Globus pallidus (tissue), 1 donor: ENCODE measurements at regions not wholly inside any gene's neighbourhood (a gene's known extent, or its start where the extent isn't known, plus 50 kb on each side); places are given as distances from the start of the nearest gene placed in this dataset.
"Not testable (repeated sequence)": the region's sequence is repeated elsewhere in the genome, so short reads cannot be mapped to it uniquely, and the experiment has no call there.

Source experiments
- DNase-seq: peaks from one replicate; pipeline ENCODE4 v3.0.0-alpha.2; 2015; ENCODE audit warnings: low spot score

- DNase-seq = no peak
Observed at GRCh38 chr10:33506391-33506790, 171.9 kb upstream of the NRP1 start.

DNA sequence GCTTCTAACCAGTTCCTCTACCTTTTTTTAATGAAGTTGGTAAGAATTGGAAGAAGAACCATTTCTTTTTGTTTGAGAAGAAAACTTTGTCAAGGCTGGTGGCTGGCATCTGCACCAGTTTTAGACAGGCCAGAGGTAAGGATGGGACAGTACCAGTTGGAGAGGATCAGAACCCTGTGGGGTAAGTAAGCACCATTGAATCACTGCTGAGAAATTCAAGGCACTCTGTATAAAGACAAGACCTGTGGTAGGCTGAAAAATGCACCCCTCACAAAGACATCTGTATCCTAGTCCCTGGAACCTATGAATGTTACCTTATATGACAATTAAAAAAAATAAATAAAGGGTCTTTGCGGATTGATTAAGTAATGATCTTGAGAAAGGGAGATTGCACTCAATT is 166.7 kb upstream of the NRP1 start:
- DNase-seq = no peak

- DNase-seq = no peak
Observed at GRCh38 chr10:33498391-33498891, 164.0 kb upstream of the NRP1 start.

GRCh38 chr10:33497338-33497737 is 162.9 kb upstream of the NRP1 start:
- no peak for DNase-seq

DNA sequence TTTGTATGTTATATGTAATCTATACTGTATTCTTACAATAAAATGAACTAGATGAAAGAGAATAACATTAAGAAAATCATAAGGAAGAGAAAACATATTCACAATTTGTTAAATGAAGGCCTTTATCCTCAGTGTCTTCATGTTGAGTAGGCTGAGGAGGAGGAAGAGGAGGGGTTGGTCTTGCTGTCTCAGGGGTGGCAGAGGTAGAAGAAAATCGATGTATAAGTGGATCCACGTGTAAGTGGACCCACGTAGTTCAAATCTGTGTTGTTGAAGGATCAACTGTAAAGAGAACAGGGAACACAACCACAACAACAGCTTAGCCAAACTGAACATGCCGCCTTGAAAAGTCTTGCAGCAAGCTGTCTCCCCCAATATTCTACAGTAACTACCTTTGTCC is 161.6 kb upstream of the NRP1 start:
- no peak for DNase-seq

DNA sequence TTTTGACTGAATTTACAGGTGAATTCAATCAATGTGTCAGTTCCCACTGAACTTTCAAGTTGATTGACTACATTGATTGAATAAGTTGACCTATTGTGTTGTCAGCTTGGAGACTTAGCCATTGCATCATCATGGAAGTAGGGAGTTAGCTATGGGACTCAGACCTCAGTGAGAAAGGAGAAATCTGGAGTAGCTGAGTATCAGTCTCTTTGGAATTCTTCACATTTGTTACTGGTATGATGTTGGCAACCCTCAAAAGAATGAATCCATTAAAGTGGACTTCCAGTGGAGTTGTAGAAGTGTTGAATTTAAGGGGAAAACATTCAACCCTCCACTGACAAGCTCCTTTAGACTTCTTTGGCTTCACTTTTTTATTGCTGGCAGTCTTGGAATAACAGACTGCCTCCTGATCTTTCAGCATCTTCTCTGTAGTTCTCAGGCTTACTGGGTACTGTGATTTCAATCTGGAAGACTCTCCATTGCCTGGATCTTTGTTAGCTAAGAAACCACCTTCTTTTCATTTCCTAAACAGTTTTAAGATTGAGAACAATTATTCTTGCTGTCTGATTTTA is 160.3 kb upstream of the NRP1 start:
- no peak for DNase-seq

DNA sequence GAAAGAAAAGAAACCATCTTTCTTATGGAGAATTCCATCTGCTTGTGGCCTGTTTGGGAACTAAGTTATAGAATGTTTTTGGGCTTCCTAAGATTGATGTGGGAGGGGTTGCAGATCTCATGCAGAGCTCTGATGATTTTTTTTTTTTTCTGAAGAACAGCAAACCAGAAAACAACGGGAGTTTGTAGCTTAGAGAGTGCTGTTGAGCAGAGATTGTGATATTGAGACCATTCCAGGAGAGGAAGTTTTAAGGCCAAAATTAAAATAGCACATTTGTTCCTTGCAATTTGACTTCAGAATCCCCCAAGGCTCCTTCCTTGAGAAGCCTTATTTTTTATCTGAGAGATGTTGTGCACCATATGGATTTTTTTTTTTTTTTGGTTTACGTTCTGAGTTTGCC is 159.5 kb upstream of the NRP1 start:
- DNase-seq = no peak

DNA sequence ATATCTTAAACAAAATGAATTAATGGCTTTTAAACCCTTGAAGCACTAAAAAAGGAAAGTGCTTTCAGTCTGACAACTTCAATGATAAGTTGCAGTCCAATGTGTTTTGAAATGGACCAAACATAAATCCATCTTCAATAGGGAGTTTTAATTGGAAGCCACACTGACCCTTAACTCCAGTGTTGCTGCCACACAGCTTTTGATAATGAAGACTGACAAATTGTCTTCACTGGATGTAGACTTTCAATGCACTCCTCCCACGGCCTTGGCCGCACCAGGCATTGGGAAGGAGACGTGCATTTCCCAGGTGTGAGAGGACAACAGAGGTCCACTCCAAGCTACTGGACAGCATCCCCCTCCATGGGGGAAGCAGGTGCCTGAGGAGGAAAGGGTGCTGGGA is 159.0 kb upstream of the NRP1 start:
- DNase-seq = no peak

- DNase-seq = no peak
Observed at GRCh38 chr10:33492701-33493345, 158.4 kb upstream of the NRP1 start.

DNA sequence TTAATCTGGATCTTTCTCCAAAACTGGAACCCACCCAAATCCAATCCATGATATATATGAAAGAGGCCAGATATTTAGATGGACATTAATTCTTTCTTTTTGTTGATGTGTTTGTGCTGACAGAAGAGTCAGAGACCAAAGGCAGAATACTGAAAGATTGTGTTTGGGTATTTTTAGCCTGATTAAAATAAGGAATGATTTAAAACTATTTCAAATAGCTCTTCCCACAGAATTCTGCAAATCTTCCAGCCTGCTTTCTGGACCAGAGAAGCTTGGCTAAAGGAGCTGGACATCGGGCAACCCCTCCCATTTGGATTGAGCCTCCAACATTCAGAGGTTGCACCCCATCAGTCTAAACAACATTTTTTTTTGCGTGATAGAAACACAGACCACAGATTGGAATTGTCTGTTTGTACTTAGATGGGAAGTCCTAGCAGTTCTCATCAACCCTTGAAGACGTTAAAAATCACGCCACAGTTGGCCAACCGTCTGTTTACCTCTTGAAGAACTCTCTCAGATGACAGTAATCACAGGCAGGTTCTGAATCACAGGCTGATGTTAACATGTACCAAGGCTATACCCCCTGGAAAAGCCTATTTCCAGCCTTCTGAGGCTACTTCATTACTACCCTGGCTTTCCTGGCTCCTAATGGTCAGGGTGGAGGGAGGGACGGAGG is 155.2 kb upstream of the NRP1 start:
- no peak for DNase-seq

GRCh38 chr10:33487014-33487776 is 152.7 kb upstream of the NRP1 start:
- no peak for DNase-seq

GRCh38 chr10:33485276-33485675 is 150.8 kb upstream of the NRP1 start:
- no peak for DNase-seq

- DNase-seq = no peak
Observed at GRCh38 chr10:33484787-33485186, 150.3 kb upstream of the NRP1 start.

DNA sequence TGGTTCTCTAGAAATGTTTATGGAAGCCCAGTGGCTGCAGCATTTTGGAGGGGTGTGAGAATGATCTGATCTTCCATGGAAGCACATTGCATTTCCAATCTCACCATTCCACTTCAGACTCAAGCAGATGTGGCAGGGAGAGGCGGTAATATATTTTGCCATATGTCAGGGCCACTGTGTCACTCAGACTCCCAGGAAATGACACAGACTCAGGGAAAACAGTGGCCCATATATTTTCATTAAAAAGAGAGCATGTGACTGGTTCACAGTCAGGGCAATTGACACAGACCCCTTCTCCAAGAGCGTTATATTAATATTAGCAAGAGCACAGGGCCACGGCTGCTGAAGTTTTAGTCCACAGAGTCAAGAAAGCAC is 149.3 kb upstream of the NRP1 start:
- DNase-seq = no peak

GRCh38 chr10:33483124-33483815 is 148.8 kb upstream of the NRP1 start:
- no peak for DNase-seq

DNA sequence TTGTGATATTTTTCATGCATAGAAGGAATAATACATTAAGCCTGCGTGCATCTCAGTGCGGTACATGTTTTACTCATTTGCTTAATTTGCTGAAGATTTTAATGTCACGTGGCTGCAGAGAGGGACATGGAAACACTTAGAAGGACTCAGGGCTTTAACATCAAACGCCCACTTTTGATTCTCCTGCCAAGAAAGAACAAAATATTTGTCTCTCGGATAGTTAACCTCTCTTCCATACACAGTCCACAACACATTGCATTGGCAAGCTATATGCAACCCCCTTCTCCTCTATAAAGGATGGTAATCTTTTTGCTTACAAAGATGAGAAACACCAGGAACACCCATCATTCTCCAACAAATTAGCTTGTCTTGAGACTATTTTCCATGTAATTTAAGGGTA is 148.0 kb upstream of the NRP1 start:
- no peak for DNase-seq

- DNase-seq = no peak
Observed at GRCh38 chr10:33481184-33481583, 146.7 kb upstream of the NRP1 start.

- DNase-seq = not testable (repeated sequence)
Observed at GRCh38 chr10:33480417-33480816, 145.9 kb upstream of the NRP1 start.

- no peak for DNase-seq
Observed at GRCh38 chr10:33478675-33479125, 144.2 kb upstream of the NRP1 start.

DNA sequence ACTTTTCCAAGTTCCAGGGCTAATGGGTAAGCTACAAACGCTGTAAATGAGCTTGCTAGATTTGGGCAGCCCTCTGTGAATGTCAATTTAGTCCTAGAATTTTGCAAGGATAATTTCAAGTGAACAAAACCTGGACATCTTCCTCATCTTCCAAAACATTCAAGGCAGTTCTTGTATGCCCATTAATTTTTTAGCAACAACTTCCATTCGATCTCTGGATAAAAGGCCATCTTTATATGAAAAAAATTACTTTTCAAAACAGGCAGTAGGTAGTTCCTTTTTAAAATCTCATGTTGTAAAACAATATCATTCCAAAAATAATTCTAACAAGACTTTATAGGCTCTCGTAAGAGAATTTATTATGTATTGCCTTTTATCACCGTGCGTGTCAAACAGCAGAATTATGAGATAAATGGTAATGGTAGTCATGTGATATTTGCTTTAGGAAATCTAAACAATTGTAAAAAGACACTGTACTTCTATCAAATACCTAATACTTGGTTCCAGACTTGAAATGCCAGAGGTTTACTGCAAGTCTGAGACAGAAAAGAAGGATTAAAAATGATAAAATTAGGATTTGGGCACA is 143.7 kb upstream of the NRP1 start:
- DNase-seq = no peak

DNA sequence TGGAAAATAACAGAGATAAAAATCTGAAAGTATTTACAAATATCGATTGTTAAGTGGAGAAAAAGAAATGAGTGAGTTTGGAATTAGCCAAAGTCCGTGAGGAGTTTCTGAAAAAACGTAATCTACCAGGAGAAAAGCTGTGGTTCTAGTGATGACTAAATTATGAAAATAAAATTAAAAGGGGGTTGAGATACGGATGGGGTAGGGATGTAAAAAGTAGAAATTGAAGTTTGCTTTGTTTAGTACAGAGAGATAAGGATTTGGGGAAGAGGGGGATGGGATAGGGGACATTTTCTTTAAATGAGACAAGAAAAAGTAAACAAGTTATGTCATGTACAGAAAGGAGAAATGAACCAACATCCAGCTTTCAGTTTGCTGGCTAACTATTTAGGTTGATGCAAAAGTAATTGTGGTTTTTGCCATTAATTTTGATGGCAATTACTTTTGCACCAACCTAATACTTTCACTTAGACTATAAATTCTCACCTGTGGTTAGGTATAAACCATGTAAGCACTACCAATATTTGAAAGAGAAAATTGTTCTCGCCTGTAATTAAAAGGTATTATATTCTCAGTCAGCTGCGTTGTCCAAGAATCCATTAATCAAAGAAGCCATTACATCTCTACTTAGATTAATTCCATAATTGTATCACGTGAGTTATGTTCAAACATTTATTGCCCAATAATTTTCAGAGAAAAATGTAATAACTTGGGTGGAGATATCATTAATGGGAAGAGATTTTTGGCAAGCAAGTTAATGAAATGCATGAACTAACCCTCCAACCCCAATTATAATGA is 143.0 kb upstream of the NRP1 start:
- no peak for DNase-seq
